T-helper 17 cell (primary cell): ENCODE measurements at regions not wholly inside any gene's neighbourhood (a gene's known extent, or its start where the extent isn't known, plus 50 kb on each side); places are given as distances from the start of the nearest gene placed in this dataset.

ENCODE experiments used
- ATAC-seq: fragments of 150-1000 bp; cut with Tn5 transposase; 2 replicates; pipeline ENCODE4 v1.10.0; 2021; ENCODE audit warnings: mild to moderate bottlenecking, moderate library complexity
- DNase-seq, 3 donors: peaks; one replicate each; pipeline versions ENCODE4 v3.0.0 to v3.0.0-alpha.2; 2020 to 2021
- H3K9me3 ChIP-seq: one replicate; pipeline ENCODE4 v1.7.0; 2013; ENCODE audit warnings: low read length, mild to moderate bottlenecking; ENCODE audit not compliant: control insufficient read depth, poor library complexity, severe bottlenecking
- H3K27ac Mint-ChIP-seq: one replicate; pipeline ENCODE4 v1.8.0; 2022; ENCODE audit warnings: mild to moderate bottlenecking, moderate library complexity, mixed read lengths
- H3K27me3 Mint-ChIP-seq: one replicate; pipeline ENCODE4 v1.8.0; 2022; ENCODE audit warnings: mixed read lengths
- H3K36me3 Mint-ChIP-seq: one replicate; pipeline ENCODE4 v1.8.0; 2022; ENCODE audit warnings: low read depth, mixed read lengths
- H3K4me1 Mint-ChIP-seq: one replicate; pipeline ENCODE4 v1.8.0; 2022; ENCODE audit warnings: mild to moderate bottlenecking, mixed read lengths
- H3K4me3 Mint-ChIP-seq: one replicate; pipeline ENCODE4 v1.8.0; 2022; ENCODE audit warnings: mild to moderate bottlenecking, moderate library complexity, mixed read lengths

GRCh38 chr18:50460716-50461115, 85.9 kb downstream of the SKA1 start:
- H3K4me1 Mint-ChIP-seq, result no peaks in the 10 kb centered on the region
- H3K27me3 Mint-ChIP-seq, result peaks cover 12% of the 10 kb centered on the region

GRCh38 chr18:50461251-50461650, 86.4 kb downstream of the SKA1 start:
- no peak for DNase-seq
- Mint-ChIP-seq H3K27me3 (peaks cover 6% of the 10 kb centered on the region), H3K4me1 (no peaks in the 10 kb centered on the region), H3K36me3 (no peaks in the 10 kb centered on the region), H3K4me3 (no peak overlapping the region), H3K27ac (no peak overlapping the region)
- no peak for ATAC-seq
- no peaks in the 10 kb centered on the region for H3K9me3 ChIP-seq

More at GRCh38 chr18:50460716-50461115, 85.9 kb downstream of the SKA1 start:
- no peak overlapping the region for H3K27ac Mint-ChIP-seq
- H3K4me3 Mint-ChIP-seq, result no peak overlapping the region
- no peak for DNase-seq
- no peaks in the 10 kb centered on the region for H3K9me3 ChIP-seq
- no peaks in the 10 kb centered on the region for H3K36me3 Mint-ChIP-seq
- ATAC-seq, result no peak

GRCh38 chr18:50465211-50466153, 90.6 kb downstream of the SKA1 start:
- H3K36me3 Mint-ChIP-seq, result no peaks in the 10 kb centered on the region
- ATAC-seq, result no peak
- peaks cover 13% of the 10 kb centered on the region for H3K27me3 Mint-ChIP-seq
- H3K4me1 Mint-ChIP-seq, result no peaks in the 10 kb centered on the region
- no peak overlapping the region for H3K4me3 Mint-ChIP-seq
- H3K9me3 ChIP-seq, result no peaks in the 10 kb centered on the region
- H3K27ac Mint-ChIP-seq, result no peak overlapping the region
- no peak for DNase-seq

- Mint-ChIP-seq H3K4me1 (no peaks in the 10 kb centered on the region), H3K27me3 (peaks cover 17% of the 10 kb centered on the region), H3K36me3 (no peaks in the 10 kb centered on the region), H3K4me3 (no peak overlapping the region), H3K27ac (no peak overlapping the region)
- ATAC-seq (no peak), DNase-seq (no peak)
- no peaks in the 10 kb centered on the region for H3K9me3 ChIP-seq
Measured at GRCh38 chr18:50466634-50467033, 91.8 kb downstream of the SKA1 start.

- peaks cover 36% of the 10 kb centered on the region for H3K27me3 Mint-ChIP-seq
Measured at GRCh38 chr18:50468807-50469206, 91.1 kb upstream of the MAPK4 start.

GRCh38 chr18:50469380-50469781, 90.5 kb upstream of the MAPK4 start:
- ATAC-seq (no peak), DNase-seq (no peak)
- H3K27ac Mint-ChIP-seq, result no peak overlapping the region

More at GRCh38 chr18:50468807-50469206, 91.1 kb upstream of the MAPK4 start:
- DNase-seq, result no peak
- Mint-ChIP-seq H3K36me3 (no peaks in the 10 kb centered on the region), H3K27ac (no peak overlapping the region), H3K4me3 (no peak overlapping the region), H3K4me1 (no peaks in the 10 kb centered on the region)
- no peak for ATAC-seq
- H3K9me3 ChIP-seq, result no peaks in the 10 kb centered on the region

GRCh38 chr18:50472941-50473340, 86.9 kb upstream of the MAPK4 start:
- Mint-ChIP-seq H3K27me3 (peaks cover 48% of the 10 kb centered on the region), H3K27ac (no peak overlapping the region), H3K36me3 (no peaks in the 10 kb centered on the region), H3K4me3 (no peak overlapping the region), H3K4me1 (no peaks in the 10 kb centered on the region)
- DNase-seq, result no peak
- no peak for ATAC-seq
- H3K9me3 ChIP-seq, result no peaks in the 10 kb centered on the region

More at GRCh38 chr18:50469380-50469781, 90.5 kb upstream of the MAPK4 start:
- Mint-ChIP-seq H3K27me3 (peaks cover 40% of the 10 kb centered on the region), H3K4me3 (peak overlapping the region; percentile 19), H3K4me1 (no peaks in the 10 kb centered on the region), H3K36me3 (no peaks in the 10 kb centered on the region)
- H3K9me3 ChIP-seq, result no peaks in the 10 kb centered on the region

GRCh38 chr18:50473881-50474280, 86.0 kb upstream of the MAPK4 start:
- H3K36me3 Mint-ChIP-seq, result no peaks in the 10 kb centered on the region
- DNase-seq, result no peak
- peaks cover 42% of the 10 kb centered on the region for H3K27me3 Mint-ChIP-seq
- H3K4me3 Mint-ChIP-seq, result no peak overlapping the region
- no peaks in the 10 kb centered on the region for H3K9me3 ChIP-seq
- no peak for ATAC-seq
- H3K4me1 Mint-ChIP-seq, result no peaks in the 10 kb centered on the region
- no peak overlapping the region for H3K27ac Mint-ChIP-seq

GRCh38 chr18:50475538-50476193, 84.2 kb upstream of the MAPK4 start:
- no peaks in the 10 kb centered on the region for H3K9me3 ChIP-seq
- peaks cover 37% of the 10 kb centered on the region for H3K27me3 Mint-ChIP-seq
- DNase-seq, result no peak
- H3K27ac Mint-ChIP-seq, result no peak overlapping the region
- H3K4me1 Mint-ChIP-seq, result no peaks in the 10 kb centered on the region
- H3K4me3 Mint-ChIP-seq, result no peak overlapping the region
- ATAC-seq, result no peak
- no peaks in the 10 kb centered on the region for H3K36me3 Mint-ChIP-seq

- ATAC-seq, result no peak
- DNase-seq, result no peak
- H3K27me3 Mint-ChIP-seq, result no peaks in the 10 kb centered on the region
- H3K27ac Mint-ChIP-seq, result no peak overlapping the region
- H3K9me3 ChIP-seq, result no peaks in the 10 kb centered on the region
- H3K36me3 Mint-ChIP-seq, result no peaks in the 10 kb centered on the region
- H3K4me1 Mint-ChIP-seq, result no peaks in the 10 kb centered on the region
- no peak overlapping the region for H3K4me3 Mint-ChIP-seq
Measured at GRCh38 chr18:50492097-50492496, 67.8 kb upstream of the MAPK4 start.

- H3K4me1 Mint-ChIP-seq, result no peaks in the 10 kb centered on the region
- no peaks in the 10 kb centered on the region for H3K27me3 Mint-ChIP-seq
- DNase-seq, result no peak
- ATAC-seq, result no peak
- no peak overlapping the region for H3K4me3 Mint-ChIP-seq
- H3K27ac Mint-ChIP-seq, result no peak overlapping the region
- no peaks in the 10 kb centered on the region for H3K9me3 ChIP-seq
- no peaks in the 10 kb centered on the region for H3K36me3 Mint-ChIP-seq
Measured at GRCh38 chr18:50494569-50494968, 65.3 kb upstream of the MAPK4 start.

GRCh38 chr18:50506362-50506761, 53.5 kb upstream of the MAPK4 start:
- no peak overlapping the region for H3K27ac Mint-ChIP-seq
- peaks cover 18% of the 10 kb centered on the region for H3K27me3 Mint-ChIP-seq
- H3K36me3 Mint-ChIP-seq, result peaks cover 2% of the 10 kb centered on the region
- ATAC-seq (no peak), DNase-seq (no peak)
- no peaks in the 10 kb centered on the region for H3K4me1 Mint-ChIP-seq
- no peak overlapping the region for H3K4me3 Mint-ChIP-seq
- H3K9me3 ChIP-seq, result no peaks in the 10 kb centered on the region

GRCh38 chr18:50507120-50507590, 52.7 kb upstream of the MAPK4 start:
- peaks cover 15% of the 10 kb centered on the region for H3K27me3 Mint-ChIP-seq

More at GRCh38 chr18:50507120-50507590, 52.7 kb upstream of the MAPK4 start:
- no peak for ATAC-seq
- Mint-ChIP-seq H3K4me1 (no peaks in the 10 kb centered on the region), H3K27ac (no peak overlapping the region), H3K36me3 (no peaks in the 10 kb centered on the region), H3K4me3 (no peak overlapping the region)
- no peak for DNase-seq
- no peaks in the 10 kb centered on the region for H3K9me3 ChIP-seq
